ENCODE measurements at regions not wholly inside any gene's neighbourhood (a gene's known extent, or its start where the extent isn't known, plus 50 kb on each side); places are given as distances from the start of the nearest gene placed in this dataset.

- H3K27ac ChIP-seq (ENCODE audit: insufficient read depth, low read length): no peak overlapping the region
- no peak for TF ChIP-seq EZH2 (IDR thresholded peaks at IDR 0.05; ENCODE audit: low read length, missing control alignments)
- TF ChIP-seq, protein P1, sequence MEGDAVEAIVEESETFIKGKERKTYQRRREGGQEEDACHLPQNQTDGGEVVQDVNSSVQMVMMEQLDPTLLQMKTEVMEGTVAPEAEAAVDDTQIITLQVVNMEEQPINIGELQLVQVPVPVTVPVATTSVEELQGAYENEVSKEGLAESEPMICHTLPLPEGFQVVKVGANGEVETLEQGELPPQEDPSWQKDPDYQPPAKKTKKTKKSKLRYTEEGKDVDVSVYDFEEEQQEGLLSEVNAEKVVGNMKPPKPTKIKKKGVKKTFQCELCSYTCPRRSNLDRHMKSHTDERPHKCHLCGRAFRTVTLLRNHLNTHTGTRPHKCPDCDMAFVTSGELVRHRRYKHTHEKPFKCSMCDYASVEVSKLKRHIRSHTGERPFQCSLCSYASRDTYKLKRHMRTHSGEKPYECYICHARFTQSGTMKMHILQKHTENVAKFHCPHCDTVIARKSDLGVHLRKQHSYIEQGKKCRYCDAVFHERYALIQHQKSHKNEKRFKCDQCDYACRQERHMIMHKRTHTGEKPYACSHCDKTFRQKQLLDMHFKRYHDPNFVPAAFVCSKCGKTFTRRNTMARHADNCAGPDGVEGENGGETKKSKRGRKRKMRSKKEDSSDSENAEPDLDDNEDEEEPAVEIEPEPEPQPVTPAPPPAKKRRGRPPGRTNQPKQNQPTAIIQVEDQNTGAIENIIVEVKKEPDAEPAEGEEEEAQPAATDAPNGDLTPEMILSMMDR (conservative IDR thresholded peaks at IDR 0.05 in 1 of 2, IDR thresholded peaks at IDR 0.05 in 1 of 2; ENCODE audit: low read depth in 1 of 2, low read length in 2 of 2): no peak
- no peak overlapping the region for H2AFZ ChIP-seq (ENCODE audit: low read length)
- no peaks in the 10 kb centered on the region for H3K27me3 ChIP-seq (ENCODE audit: control insufficient read depth, insufficient read depth, low read length)
- H3K9ac ChIP-seq (ENCODE audit: insufficient read depth, low read length): no peak overlapping the region
- no peaks in the 10 kb centered on the region for H3K79me2 ChIP-seq (ENCODE audit: control insufficient read depth, insufficient read depth, low read length)
- H3K36me3 ChIP-seq (ENCODE audit: control insufficient read depth, insufficient read depth, low read length): no peaks in the 10 kb centered on the region
- no peaks in the 10 kb centered on the region for H3K9me3 ChIP-seq (ENCODE audit: control insufficient read depth, insufficient read depth, low read depth, low read length)
- H4K20me1 ChIP-seq (ENCODE audit: control insufficient read depth, extremely low read depth, insufficient read depth, low read length): no peaks in the 10 kb centered on the region
- no peak overlapping the region for H3K4me3 ChIP-seq (replicated peaks in 1 of 4; ENCODE audit: control extremely low read depth in 1 of 4, insufficient read depth in 1 of 4, low read depth in 3 of 4, low read length in 4 of 4)
- DNase-seq (ENCODE audit: low read depth in 2 of 2): no peak
- no peak overlapping the region for H3K4me2 ChIP-seq (ENCODE audit: extremely low read depth, insufficient read depth, low read length)
- H3K4me1 ChIP-seq (ENCODE audit: control insufficient read depth, extremely low read depth, insufficient read depth, low read length): peaks cover 21% of the 10 kb centered on the region
Measured at GRCh38 chr10:88066876-88067275, 203.5 kb downstream of the PTEN start.

DNA sequence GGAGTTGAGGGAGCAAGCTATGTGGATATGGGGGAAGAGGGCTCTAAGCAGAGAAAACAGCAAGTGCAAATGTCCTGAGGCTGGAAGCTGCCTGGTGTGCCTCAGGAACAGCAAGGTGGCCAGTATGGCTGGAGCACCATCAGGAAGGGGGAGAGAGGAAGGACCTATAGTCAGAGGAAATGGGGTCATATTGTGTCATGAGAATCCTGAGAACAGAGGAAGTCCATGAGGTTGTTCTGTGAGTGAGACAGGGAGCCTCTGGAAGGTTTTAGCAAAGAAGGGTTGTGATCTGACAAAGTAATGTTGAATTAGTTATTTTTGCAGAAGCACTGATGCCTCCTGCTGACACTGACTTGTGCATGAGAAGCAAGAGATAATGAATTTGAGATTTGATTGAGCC lies 204.3 kb downstream of the PTEN start:
- no peak for DNase-seq (ENCODE audit: low read depth in 2 of 2)
- H3K4me1 ChIP-seq (ENCODE audit: control insufficient read depth, extremely low read depth, insufficient read depth, low read length): peaks cover 16% of the 10 kb centered on the region
- H4K20me1 ChIP-seq (ENCODE audit: control insufficient read depth, extremely low read depth, insufficient read depth, low read length): no peaks in the 10 kb centered on the region
- H3K27me3 ChIP-seq (ENCODE audit: control insufficient read depth, insufficient read depth, low read length): no peaks in the 10 kb centered on the region
- H2AFZ ChIP-seq (ENCODE audit: low read length): no peak overlapping the region
- H3K27ac ChIP-seq (ENCODE audit: insufficient read depth, low read length): no peak overlapping the region
- H3K36me3 ChIP-seq (ENCODE audit: control insufficient read depth, insufficient read depth, low read length): no peaks in the 10 kb centered on the region
- no peak overlapping the region for H3K4me2 ChIP-seq (ENCODE audit: extremely low read depth, insufficient read depth, low read length)
- no peak overlapping the region for H3K9ac ChIP-seq (ENCODE audit: insufficient read depth, low read length)
- no peaks in the 10 kb centered on the region for H3K79me2 ChIP-seq (ENCODE audit: control insufficient read depth, insufficient read depth, low read length)
- H3K9me3 ChIP-seq (ENCODE audit: control insufficient read depth, insufficient read depth, low read depth, low read length): no peaks in the 10 kb centered on the region
- H3K4me3 ChIP-seq (replicated peaks in 1 of 4; ENCODE audit: control extremely low read depth in 1 of 4, insufficient read depth in 1 of 4, low read depth in 3 of 4, low read length in 4 of 4): no peak overlapping the region
- TF ChIP-seq EZH2 (IDR thresholded peaks at IDR 0.05; ENCODE audit: low read length, missing control alignments): no peak
- TF ChIP-seq, protein P1 (conservative IDR thresholded peaks at IDR 0.05 in 1 of 2, IDR thresholded peaks at IDR 0.05 in 1 of 2; ENCODE audit: low read depth in 1 of 2, low read length in 2 of 2): no peak

- no peaks in the 10 kb centered on the region for H3K36me3 ChIP-seq (ENCODE audit: control insufficient read depth, insufficient read depth, low read length)
- no peak for TF ChIP-seq EZH2 (IDR thresholded peaks at IDR 0.05; ENCODE audit: low read length, missing control alignments)
- TF ChIP-seq, protein P1 (conservative IDR thresholded peaks at IDR 0.05 in 1 of 2, IDR thresholded peaks at IDR 0.05 in 1 of 2; ENCODE audit: low read depth in 1 of 2, low read length in 2 of 2): no peak
Measured at GRCh38 chr10:88069338-88069737, 205.9 kb downstream of the PTEN start.

More at GRCh38 chr10:88069338-88069737, 205.9 kb downstream of the PTEN start:
- Histone ChIP-seq H3K4me3 (replicated peaks in 1 of 4; ENCODE audit: control extremely low read depth in 1 of 4, insufficient read depth in 1 of 4, low read depth in 3 of 4, low read length in 4 of 4) (no peak overlapping the region), H3K9ac (ENCODE audit: insufficient read depth, low read length) (no peak overlapping the region), H3K4me1 (ENCODE audit: control insufficient read depth, extremely low read depth, insufficient read depth, low read length) (peaks cover 5% of the 10 kb centered on the region), H3K9me3 (ENCODE audit: control insufficient read depth, insufficient read depth, low read depth, low read length) (no peaks in the 10 kb centered on the region), H4K20me1 (ENCODE audit: control insufficient read depth, extremely low read depth, insufficient read depth, low read length) (no peaks in the 10 kb centered on the region), H3K27ac (ENCODE audit: insufficient read depth, low read length) (no peak overlapping the region), H3K4me2 (ENCODE audit: extremely low read depth, insufficient read depth, low read length) (no peak overlapping the region), H3K79me2 (ENCODE audit: control insufficient read depth, insufficient read depth, low read length) (no peaks in the 10 kb centered on the region), H2AFZ (ENCODE audit: low read length) (no peak overlapping the region), H3K27me3 (ENCODE audit: control insufficient read depth, insufficient read depth, low read length) (no peaks in the 10 kb centered on the region)
- no peak for DNase-seq (ENCODE audit: low read depth in 2 of 2)
